ENCODE measurements at regions not wholly inside any gene's neighbourhood (a gene's known extent, or its start where the extent isn't known, plus 50 kb on each side); places are given as distances from the start of the nearest gene placed in this dataset.

- no peak for DNase-seq (ENCODE audit: low spot score in 2 of 2)
- 85 to 86% methylated on average over 2 of the region's 2 CpGs for WGBS, 2 donors
- H3K4me3 ChIP-seq (ENCODE audit: low read depth, poor library complexity, severe bottlenecking) = no peak overlapping the region
- intact Hi-C loops (cut with DNase I; ENCODE audit: low total_unique reads) = no loop called here
- TF ChIP-seq POLR2A (IDR thresholded peaks at IDR 0.05) = no peak
- no peak for TF ChIP-seq CTCF (IDR thresholded peaks at IDR 0.05)
Measured at GRCh38 chr1:188355082-188355481, 1526.3 kb downstream of the PLA2G4A start.

GRCh38 chr1:188355847-188356246 lies 1527.1 kb downstream of the PLA2G4A start:
- H3K4me3 ChIP-seq (ENCODE audit: low read depth, poor library complexity, severe bottlenecking) = no peak overlapping the region
- TF ChIP-seq CTCF (IDR thresholded peaks at IDR 0.05) (no peak), POLR2A (IDR thresholded peaks at IDR 0.05) (no peak)
- 82% methylated on average over 5 of the region's 5 CpGs; no CpG with 5 or more reads in 1 of the 2 donors for WGBS, 2 donors
- intact Hi-C loops (cut with DNase I; ENCODE audit: low total_unique reads) = no loop called here
- no peak for DNase-seq (ENCODE audit: low spot score in 2 of 2)

GRCh38 chr1:188359315-188359714 lies 1530.6 kb downstream of the PLA2G4A start:
- 91 to 97% methylated on average over 4 of the region's 4 CpGs for WGBS, 2 donors
- H3K4me3 ChIP-seq (ENCODE audit: low read depth, poor library complexity, severe bottlenecking) = no peak overlapping the region
- intact Hi-C loops (cut with DNase I; ENCODE audit: low total_unique reads) = no loop called here
- no peak for DNase-seq (ENCODE audit: low spot score in 2 of 2)
- TF ChIP-seq POLR2A (IDR thresholded peaks at IDR 0.05) = no peak
- no peak for TF ChIP-seq CTCF (IDR thresholded peaks at IDR 0.05)

- 95 to 96% methylated on average over 4 of the region's 4 CpGs for WGBS, 2 donors
- DNase-seq (ENCODE audit: low spot score in 2 of 2) = no peak
- intact Hi-C loops (cut with DNase I; ENCODE audit: low total_unique reads) = no loop called here
- TF ChIP-seq POLR2A (IDR thresholded peaks at IDR 0.05) (no peak), CTCF (IDR thresholded peaks at IDR 0.05) (no peak)
- H3K4me3 ChIP-seq (ENCODE audit: low read depth, poor library complexity, severe bottlenecking) = no peak overlapping the region
Measured at GRCh38 chr1:188363943-188364342, 1535.2 kb downstream of the PLA2G4A start.

- H3K4me3 ChIP-seq (ENCODE audit: low read depth, poor library complexity, severe bottlenecking) = no peak overlapping the region
- WGBS, 2 donors = 83 to 87% methylated on average over 3 of the region's 3 CpGs
- DNase-seq (ENCODE audit: low spot score in 2 of 2) = no peak
- intact Hi-C loops (cut with DNase I; ENCODE audit: low total_unique reads) = no loop called here
- TF ChIP-seq POLR2A (IDR thresholded peaks at IDR 0.05) (no peak), CTCF (IDR thresholded peaks at IDR 0.05) (no peak)
Measured at GRCh38 chr1:188364927-188365449, 1536.2 kb downstream of the PLA2G4A start.

- intact Hi-C loops (cut with DNase I; ENCODE audit: low total_unique reads) = no loop called here
- no peak overlapping the region for H3K4me3 ChIP-seq (ENCODE audit: low read depth, poor library complexity, severe bottlenecking)
- no peak for DNase-seq (ENCODE audit: low spot score in 2 of 2)
- TF ChIP-seq POLR2A (IDR thresholded peaks at IDR 0.05) = no peak
- no peak for TF ChIP-seq CTCF (IDR thresholded peaks at IDR 0.05)
Measured at GRCh38 chr1:188365874-188366273, 1537.1 kb downstream of the PLA2G4A start.
